ENCODE measurements at regions not wholly inside any gene's neighbourhood (a gene's known extent, or its start where the extent isn't known, plus 50 kb on each side); places are given as distances from the start of the nearest gene placed in this dataset.

GRCh38 chr13:31930901-31931522, 100.6 kb upstream of the FRY start:
- DNase-seq (ENCODE audit: low read depth): no peak
- no peak for TF ChIP-seq CTCF (IDR thresholded peaks at IDR 0.05; ENCODE audit: low read length, missing control alignments)
- H3K4me3 ChIP-seq (replicated peaks; ENCODE audit: low read depth, low read length): no peak overlapping the region

- no peak for TF ChIP-seq CTCF (IDR thresholded peaks at IDR 0.05; ENCODE audit: low read length, missing control alignments)
- H3K4me3 ChIP-seq (replicated peaks; ENCODE audit: low read depth, low read length): no peak overlapping the region
- DNase-seq (ENCODE audit: low read depth): no peak
Observed at GRCh38 chr13:31937436-31937835, 94.1 kb upstream of the FRY start.

- no peak overlapping the region for H3K4me3 ChIP-seq (replicated peaks; ENCODE audit: low read depth, low read length)
- no peak for DNase-seq (ENCODE audit: low read depth)
- TF ChIP-seq CTCF (IDR thresholded peaks at IDR 0.05; ENCODE audit: low read length, missing control alignments): no peak
Observed at GRCh38 chr13:31940076-31940475, 91.5 kb upstream of the FRY start.

- H3K4me3 ChIP-seq (replicated peaks; ENCODE audit: low read depth, low read length): no peak overlapping the region
- no peak for DNase-seq (ENCODE audit: low read depth)
- no peak for TF ChIP-seq CTCF (IDR thresholded peaks at IDR 0.05; ENCODE audit: low read length, missing control alignments)
Observed at GRCh38 chr13:31943591-31943990, 88.0 kb upstream of the FRY start.

GRCh38 chr13:31944262-31945160, 87.1 kb upstream of the FRY start:
- no peak overlapping the region for H3K4me3 ChIP-seq (replicated peaks; ENCODE audit: low read depth, low read length)
- no peak for DNase-seq (ENCODE audit: low read depth)
- no peak for TF ChIP-seq CTCF (IDR thresholded peaks at IDR 0.05; ENCODE audit: low read length, missing control alignments)

GRCh38 chr13:31945202-31945961, 86.2 kb upstream of the FRY start:
- DNase-seq (ENCODE audit: low read depth): peak; percentile 78
- TF ChIP-seq CTCF (IDR thresholded peaks at IDR 0.05; ENCODE audit: low read length, missing control alignments): no peak
- H3K4me3 ChIP-seq (replicated peaks; ENCODE audit: low read depth, low read length): no peak overlapping the region
